Caco-2 (cell line): ENCODE measurements at regions not wholly inside any gene's neighbourhood (a gene's known extent, or its start where the extent isn't known, plus 50 kb on each side); places are given as distances from the start of the nearest gene placed in this dataset.
A peak's percentile ranks its signal among the peaks of the same experiment; 100 is the strongest.

Source experiments
- BruUV-seq: library from RNA; stranded (reverse); fragments of 400-500 nt; replicated peaks from 2 replicates; lab custom pipeline; 2021; lab: Mats Ljungman, UMichigan
- CTCF ChIA-PET: fragments of 300-600 bp; sonication (Branson Sonifier 250); formaldehyde crosslinking; loops from one replicate; lab custom pipeline; 2022; ENCODE audit warnings: antibody characterized with exemption; lab: Charles Lee
- POLR2A ChIA-PET: fragments of 300-600 bp; sonication (Branson Sonifier 250); formaldehyde crosslinking; loops from one replicate; lab custom pipeline; 2022; ENCODE audit warnings: antibody characterized with exemption; lab: Charles Lee
- DNase-seq, 2 experiments: peaks; one replicate each; pipeline versions ENCODE4 v3.0.0 to v3.0.0-alpha.2; 2020 to 2022
- H3K27me3 ChIP-seq: replicated peaks from 2 replicates; pipeline ENCODE4 v1.6.0; 2011; ENCODE audit warnings: low read length; ENCODE audit not compliant: control insufficient read depth, insufficient read depth
- H3K36me3 ChIP-seq: 2 replicates; pipeline ENCODE4 v1.5.1; 2011; ENCODE audit warnings: low read length; ENCODE audit not compliant: control insufficient read depth, insufficient read depth
- H3K4me1 ChIP-seq: fragments of 250-450 bp; sonication (Bioruptor Pico); 2 replicates; pipeline ENCODE4 v1.5.1; 2020; ENCODE audit warnings: mild to moderate bottlenecking
- H3K4me3 ChIP-seq: 2 replicates; pipeline ENCODE4 v1.5.1; 2011; ENCODE audit warnings: low read depth, mild to moderate bottlenecking, control low read depth, low read length
- H3K9me3 ChIP-seq: fragments of 250-450 bp; sonication (Bioruptor Pico); 2 replicates; pipeline ENCODE4 v1.5.1; 2020; ENCODE audit warnings: mild to moderate bottlenecking, moderate library complexity
- H3K27ac Mint-ChIP-seq: one replicate; pipeline ENCODE4 v1.8.0; 2022; ENCODE audit warnings: mixed read lengths; ENCODE audit not compliant: unreplicated experiment
- H3K27me3 Mint-ChIP-seq: one replicate; pipeline ENCODE4 v1.8.0; 2022; ENCODE audit warnings: mixed read lengths; ENCODE audit not compliant: insufficient read depth, unreplicated experiment
- H3K36me3 Mint-ChIP-seq: one replicate; pipeline ENCODE4 v1.8.0; 2022; ENCODE audit warnings: mild to moderate bottlenecking, mixed read lengths; ENCODE audit not compliant: insufficient read depth, unreplicated experiment
- H3K4me1 Mint-ChIP-seq: one replicate; pipeline ENCODE4 v1.8.0; 2022; ENCODE audit warnings: low read depth, mixed read lengths; ENCODE audit not compliant: unreplicated experiment
- H3K4me3 Mint-ChIP-seq: one replicate; pipeline ENCODE4 v1.8.0; 2022; ENCODE audit warnings: mild to moderate bottlenecking, moderate library complexity, mixed read lengths; ENCODE audit not compliant: unreplicated experiment
- H3K9me3 Mint-ChIP-seq: one replicate; pipeline ENCODE4 v1.8.0; 2022; ENCODE audit warnings: mixed read lengths; ENCODE audit not compliant: unreplicated experiment
- CTCF ChIP-seq, 2 experiments: fragments of 200-600 bp in 1 of 2; IDR thresholded peaks; 1 replicate in 1 of 2; 2 replicates in 1 of 2; pipeline versions ENCODE4 v1.5.1 to v1.8.0; 2011 to 2022; ENCODE audit warnings: antibody characterized with exemption in 1 of 2, control low read depth in 1 of 2, inconsistent platforms in 1 of 2, low read depth in 1 of 2, low read length in 1 of 2, mild to moderate bottlenecking in 1 of 2, moderate library complexity in 1 of 2; ENCODE audit not compliant: insufficient read depth in 1 of 2, severe bottlenecking in 1 of 2, unreplicated experiment in 1 of 2
- intact Hi-C: fragments of 100-400 bp; cut with micrococcal nuclease; formaldehyde crosslinking; loops from one replicate; pipeline ENCODE4 v1.10.0; 2022; ENCODE audit not compliant: unreplicated experiment

GRCh38 chr1:234782791-234783190 lies 172.8 kb upstream of the IRF2BP2 start:
- H3K27me3 ChIP-seq = no peaks in the 10 kb centered on the region
- DNase-seq = no peak
- intact Hi-C loops = no loop called here

GRCh38 chr1:234782105-234782751 lies 172.2 kb upstream of the IRF2BP2 start:
- BruUV-seq = no TSS peak
- Mint-ChIP-seq H3K4me3 (no peak overlapping the region), H3K4me1 (no peaks in the 10 kb centered on the region), H3K9me3 (no peaks in the 10 kb centered on the region), H3K36me3 (no peaks in the 10 kb centered on the region), H3K27ac (no peak overlapping the region), H3K27me3 (no peaks in the 10 kb centered on the region)
- no peak overlapping the region for H3K4me3 ChIP-seq
- ChIA-PET CTCF (interaction anchor here (1.5 kb wide), 1 partner anchor 66 kb away, joined by 5 read pairs; no protein-coding TSS in a partner anchor), POLR2A (interaction anchor here (1.6 kb wide), 1 partner anchor 172 kb away, joined by 12 read pairs; the partner anchor contains the start of gene IRF2BP2)
- intact Hi-C loops = no loop called here
- peaks cover 15% of the 10 kb centered on the region for H3K4me1 ChIP-seq
- H3K27me3 ChIP-seq = no peaks in the 10 kb centered on the region
- no peak for DNase-seq
- TF ChIP-seq CTCF (IDR thresholded peaks at IDR 0.05; ENCODE audit: insufficient read depth in 1 of 2, low read depth in 1 of 2, low read length in 1 of 2, severe bottlenecking in 1 of 2, unreplicated experiment in 1 of 2) = no peak
- no peaks in the 10 kb centered on the region for H3K9me3 ChIP-seq
- H3K36me3 ChIP-seq = no peaks in the 10 kb centered on the region

More at GRCh38 chr1:234782791-234783190, 172.8 kb upstream of the IRF2BP2 start:
- H3K4me3 ChIP-seq = no peak overlapping the region
- Mint-ChIP-seq H3K27ac (no peak overlapping the region), H3K4me3 (no peak overlapping the region), H3K9me3 (no peaks in the 10 kb centered on the region), H3K36me3 (no peaks in the 10 kb centered on the region), H3K27me3 (no peaks in the 10 kb centered on the region), H3K4me1 (no peaks in the 10 kb centered on the region)
- POLR2A ChIA-PET = no interaction called here
- no peaks in the 10 kb centered on the region for H3K9me3 ChIP-seq
- CTCF ChIA-PET = no interaction called here
- H3K4me1 ChIP-seq = peaks cover 15% of the 10 kb centered on the region
- H3K36me3 ChIP-seq = no peaks in the 10 kb centered on the region
- BruUV-seq = no TSS peak
- no peak for TF ChIP-seq CTCF (IDR thresholded peaks at IDR 0.05; ENCODE audit: insufficient read depth in 1 of 2, low read depth in 1 of 2, low read length in 1 of 2, severe bottlenecking in 1 of 2, unreplicated experiment in 1 of 2)

GRCh38 chr1:234781241-234782065 lies 171.5 kb upstream of the IRF2BP2 start:
- TF ChIP-seq CTCF (IDR thresholded peaks at IDR 0.05; ENCODE audit: insufficient read depth in 1 of 2, low read depth in 1 of 2, low read length in 1 of 2, severe bottlenecking in 1 of 2, unreplicated experiment in 1 of 2) = peak; percentile 32 to 65
- Histone ChIP-seq H3K4me1 (peaks cover 15% of the 10 kb centered on the region), H3K27me3 (no peaks in the 10 kb centered on the region), H3K36me3 (no peaks in the 10 kb centered on the region), H3K4me3 (no peak overlapping the region), H3K9me3 (no peaks in the 10 kb centered on the region)
- Mint-ChIP-seq H3K36me3 (no peaks in the 10 kb centered on the region), H3K27me3 (no peaks in the 10 kb centered on the region), H3K4me3 (no peak overlapping the region), H3K27ac (no peak overlapping the region), H3K4me1 (no peaks in the 10 kb centered on the region), H3K9me3 (no peaks in the 10 kb centered on the region)
- DNase-seq = peak; percentile 77 to 87
- intact Hi-C loops = no loop called here
- POLR2A ChIA-PET = interaction anchor here (1.1 to 1.6 kb wide), 3 partner anchors 9 to 171 kb away, joined by 4 to 12 read pairs (median 5); partner anchors contain the start of gene IRF2BP2
- CTCF ChIA-PET = interaction anchor here (0.6 to 1.5 kb wide), 5 partner anchors 18 to 282 kb away, joined by 3 to 5 read pairs (median 4); no protein-coding TSS in a partner anchor
- no TSS peak for BruUV-seq
